NCI-H2227 (cell line): ENCODE measurements at regions not wholly inside any gene's neighbourhood (a gene's known extent, or its start where the extent isn't known, plus 50 kb on each side); places are given as distances from the start of the nearest gene placed in this dataset.
A peak's percentile ranks its signal among the peaks of the same experiment; 100 is the strongest.

Experiments used
- DNase-seq: peaks from one replicate; lab custom pipeline; 2025; ENCODE audit not compliant: unreplicated experiment; lab: John Stamatoyannopoulos, UW

- DNase-seq, result no peak
Observed at GRCh38 chr9:126556560-126557250, 57.0 kb upstream of the LMX1B start.

- peak; percentile 68 for DNase-seq
Observed at GRCh38 chr9:126558051-126558665, 55.6 kb upstream of the LMX1B start.

GRCh38 chr9:126559296-126559695 lies 54.4 kb upstream of the LMX1B start:
- no peak for DNase-seq

- DNase-seq, result no peak
Observed at GRCh38 chr9:126561582-126561981, 52.1 kb upstream of the LMX1B start.

GRCh38 chr9:126563556-126563955 lies 50.2 kb upstream of the LMX1B start:
- DNase-seq, result no peak
